T-helper 2 cell treated with Interferon-gamma antibody and Interleukin-4, amounts not matched to agents 5 μg/mL and 100 μg/mL, for 36 hours (primary cell): ENCODE measurements at regions not wholly inside any gene's neighbourhood (a gene's known extent, or its start where the extent isn't known, plus 50 kb on each side); places are given as distances from the start of the nearest gene placed in this dataset.

ENCODE experiments used
- DNase-seq: peaks from one replicate; pipeline ENCODE4 v3.0.0; 2021; ENCODE audit warnings: low spot score
- H3K27ac Mint-ChIP-seq: one replicate; pipeline ENCODE4 v1.8.0; 2021; ENCODE audit warnings: mild to moderate bottlenecking, mixed read lengths
- H3K27me3 Mint-ChIP-seq: one replicate; pipeline ENCODE4 v1.8.0; 2021; ENCODE audit warnings: low read depth, mixed read lengths
- H3K36me3 Mint-ChIP-seq: one replicate; pipeline ENCODE4 v1.8.0; 2021; ENCODE audit warnings: low read depth, mixed read lengths
- H3K4me1 Mint-ChIP-seq: one replicate; pipeline ENCODE4 v1.8.0; 2021; ENCODE audit warnings: low read depth, mixed read lengths
- H3K4me3 Mint-ChIP-seq: one replicate; pipeline ENCODE4 v1.8.0; 2022; ENCODE audit warnings: mild to moderate bottlenecking, moderate library complexity, mixed read lengths
- H3K9me3 Mint-ChIP-seq: one replicate; pipeline ENCODE4 v1.8.0; 2021; ENCODE audit warnings: mixed read lengths

DNA sequence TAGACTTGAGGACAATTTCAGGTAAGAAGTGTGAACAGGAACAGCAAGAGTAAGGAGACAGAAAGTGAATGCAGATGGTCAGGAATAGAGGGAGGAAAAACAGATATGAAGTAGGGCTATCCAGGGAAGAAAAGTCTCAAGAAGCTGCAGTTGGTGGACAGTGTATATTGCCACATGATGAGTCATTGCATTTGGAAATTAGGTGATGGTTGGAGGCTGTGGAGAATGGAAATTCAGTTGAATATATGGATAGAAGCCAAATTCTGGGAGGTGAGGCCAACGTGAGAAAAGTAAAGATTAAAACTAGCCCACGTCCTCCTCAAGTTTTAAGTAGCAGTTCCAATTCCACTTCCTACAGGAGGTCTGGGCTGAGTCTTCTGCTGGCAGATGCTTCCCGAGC lies 158.4 kb downstream of the UBE2E3 start:
- H3K9me3 Mint-ChIP-seq, result peaks cover 23% of the 10 kb centered on the region
- peak overlapping the region; percentile 82 for H3K27ac Mint-ChIP-seq
- no peaks in the 10 kb centered on the region for H3K27me3 Mint-ChIP-seq
- H3K4me3 Mint-ChIP-seq, result peak overlapping the region; percentile 60
- no peak for DNase-seq
- peaks cover 62% of the 10 kb centered on the region for H3K4me1 Mint-ChIP-seq
- H3K36me3 Mint-ChIP-seq, result peaks cover 34% of the 10 kb centered on the region

DNA sequence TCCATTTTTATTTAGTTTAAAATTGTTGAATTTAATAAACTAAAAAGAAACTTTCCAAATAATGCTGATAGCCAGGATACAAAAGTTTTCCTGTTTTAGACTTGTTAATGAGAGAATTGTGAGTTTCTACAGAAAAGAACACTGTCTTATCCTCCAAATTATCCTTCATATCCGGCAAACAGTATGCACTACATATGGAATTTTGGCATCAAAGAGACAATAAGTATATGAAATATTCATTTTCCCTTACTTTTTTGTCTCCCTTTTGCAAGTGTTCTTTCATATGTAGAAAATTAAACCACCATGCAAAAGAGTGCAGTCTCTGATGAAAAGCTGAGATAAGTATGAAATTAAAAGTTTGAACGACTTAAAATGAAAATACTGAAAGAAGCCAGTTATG lies 159.4 kb downstream of the UBE2E3 start:
- Mint-ChIP-seq H3K9me3 (peaks cover 19% of the 10 kb centered on the region), H3K4me3 (peak overlapping the region; percentile 81), H3K27me3 (no peaks in the 10 kb centered on the region), H3K36me3 (peaks cover 34% of the 10 kb centered on the region), H3K4me1 (peaks cover 71% of the 10 kb centered on the region), H3K27ac (peak overlapping the region; percentile 89)
- no peak for DNase-seq

GRCh38 chr2:181140414-181140813 lies 160.0 kb downstream of the UBE2E3 start:
- peaks cover 77% of the 10 kb centered on the region for H3K4me1 Mint-ChIP-seq
- no peak for DNase-seq
- H3K27me3 Mint-ChIP-seq, result no peaks in the 10 kb centered on the region
- H3K36me3 Mint-ChIP-seq, result peaks cover 36% of the 10 kb centered on the region
- peak overlapping the region; percentile 89 for H3K27ac Mint-ChIP-seq
- peaks cover 24% of the 10 kb centered on the region for H3K9me3 Mint-ChIP-seq
- H3K4me3 Mint-ChIP-seq, result peak overlapping the region; percentile 81

DNA sequence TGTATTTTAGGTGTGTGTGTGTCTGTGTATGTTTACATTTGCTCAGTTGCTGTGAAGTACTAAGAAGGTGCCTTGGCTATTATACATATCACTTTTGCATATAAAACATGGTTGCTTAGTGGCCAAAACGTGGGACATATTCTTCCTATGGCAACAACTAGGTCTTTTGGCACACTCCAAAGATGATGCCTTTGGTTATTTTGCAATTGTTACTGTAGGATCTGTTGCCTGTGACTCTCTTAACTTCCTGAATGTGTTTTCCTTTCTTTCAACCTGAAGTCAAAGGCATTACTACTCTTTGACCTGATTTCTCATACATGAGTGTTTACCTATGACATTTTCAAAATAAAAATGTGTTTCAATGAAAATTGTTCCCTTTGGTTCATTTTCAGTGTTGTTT lies 160.5 kb downstream of the UBE2E3 start:
- Mint-ChIP-seq H3K27ac (peak overlapping the region; percentile 89), H3K4me1 (peaks cover 75% of the 10 kb centered on the region), H3K36me3 (peaks cover 33% of the 10 kb centered on the region), H3K4me3 (peak overlapping the region; percentile 81), H3K9me3 (peaks cover 21% of the 10 kb centered on the region), H3K27me3 (no peaks in the 10 kb centered on the region)
- no peak for DNase-seq

- DNase-seq, result no peak
- H3K4me1 Mint-ChIP-seq, result peaks cover 77% of the 10 kb centered on the region
- peak overlapping the region; percentile 81 for H3K4me3 Mint-ChIP-seq
- no peaks in the 10 kb centered on the region for H3K27me3 Mint-ChIP-seq
- H3K36me3 Mint-ChIP-seq, result peaks cover 32% of the 10 kb centered on the region
- H3K27ac Mint-ChIP-seq, result peak overlapping the region; percentile 89
- peaks cover 19% of the 10 kb centered on the region for H3K9me3 Mint-ChIP-seq
These were observed 161.3 kb downstream of the UBE2E3 start for GRCh38 chr2:181141676-181142075.

GRCh38 chr2:181142514-181142913 lies 162.1 kb downstream of the UBE2E3 start:
- peak overlapping the region; percentile 85 for H3K4me3 Mint-ChIP-seq
- H3K9me3 Mint-ChIP-seq, result peaks cover 12% of the 10 kb centered on the region
- H3K27me3 Mint-ChIP-seq, result no peaks in the 10 kb centered on the region
- no peak for DNase-seq
- H3K4me1 Mint-ChIP-seq, result peaks cover 73% of the 10 kb centered on the region
- H3K36me3 Mint-ChIP-seq, result peaks cover 27% of the 10 kb centered on the region
- peak overlapping the region; percentile 93 for H3K27ac Mint-ChIP-seq

DNA sequence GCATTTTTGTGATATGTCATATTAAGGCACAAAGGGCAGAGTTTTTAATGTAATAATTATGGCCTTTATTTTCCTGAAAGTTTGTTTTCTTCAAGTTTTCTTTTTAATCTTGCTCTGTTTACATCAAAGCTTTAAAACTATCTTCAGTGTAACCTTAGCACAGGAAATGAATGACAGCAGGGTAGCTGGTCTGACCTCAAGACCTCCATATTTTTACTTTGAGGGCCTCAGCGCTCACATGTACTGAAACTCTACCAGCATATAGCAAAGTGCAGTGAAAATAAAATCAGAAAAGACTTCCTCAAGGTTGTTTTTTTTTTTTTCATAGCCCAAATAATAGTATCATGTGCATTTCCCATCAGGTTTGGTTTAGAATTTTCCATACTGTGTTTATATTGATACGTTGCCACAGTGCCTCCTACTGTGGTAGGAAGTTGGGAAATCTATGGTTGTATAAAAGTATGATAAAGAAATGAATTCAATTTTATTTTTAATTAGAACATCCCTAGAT lies 163.4 kb downstream of the UBE2E3 start:
- peak overlapping the region; percentile 84 for H3K27ac Mint-ChIP-seq
- no peaks in the 10 kb centered on the region for H3K27me3 Mint-ChIP-seq
- H3K9me3 Mint-ChIP-seq, result peaks cover 12% of the 10 kb centered on the region
- peaks cover 75% of the 10 kb centered on the region for H3K4me1 Mint-ChIP-seq
- peaks cover 27% of the 10 kb centered on the region for H3K36me3 Mint-ChIP-seq
- DNase-seq, result no peak
- H3K4me3 Mint-ChIP-seq, result peak overlapping the region; percentile 63

DNA sequence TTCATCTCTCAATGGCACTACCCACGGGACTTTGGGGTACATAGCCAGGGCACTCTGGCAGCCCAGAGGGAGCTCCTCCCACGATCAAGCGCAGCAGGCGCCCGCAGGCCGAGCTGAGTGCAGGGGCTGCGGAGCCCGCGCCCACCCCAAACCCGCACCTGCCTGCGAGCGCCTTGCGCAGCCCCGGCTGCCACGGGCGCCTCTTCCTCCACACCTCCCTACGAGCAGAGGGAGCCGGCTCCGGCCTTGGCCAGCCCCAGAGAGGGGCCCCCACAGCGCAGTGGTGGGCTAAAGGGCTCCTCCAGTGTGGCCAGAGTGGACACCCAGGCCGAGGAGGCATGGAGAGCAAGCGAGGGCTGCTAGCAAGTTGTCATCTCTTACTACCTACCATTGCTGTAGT lies 165.2 kb downstream of the UBE2E3 start:
- H3K36me3 Mint-ChIP-seq, result peaks cover 34% of the 10 kb centered on the region
- no peak overlapping the region for H3K4me3 Mint-ChIP-seq
- H3K4me1 Mint-ChIP-seq, result peaks cover 69% of the 10 kb centered on the region
- DNase-seq, result no peak
- no peaks in the 10 kb centered on the region for H3K27me3 Mint-ChIP-seq
- peaks cover 12% of the 10 kb centered on the region for H3K9me3 Mint-ChIP-seq
- no peak overlapping the region for H3K27ac Mint-ChIP-seq

DNA sequence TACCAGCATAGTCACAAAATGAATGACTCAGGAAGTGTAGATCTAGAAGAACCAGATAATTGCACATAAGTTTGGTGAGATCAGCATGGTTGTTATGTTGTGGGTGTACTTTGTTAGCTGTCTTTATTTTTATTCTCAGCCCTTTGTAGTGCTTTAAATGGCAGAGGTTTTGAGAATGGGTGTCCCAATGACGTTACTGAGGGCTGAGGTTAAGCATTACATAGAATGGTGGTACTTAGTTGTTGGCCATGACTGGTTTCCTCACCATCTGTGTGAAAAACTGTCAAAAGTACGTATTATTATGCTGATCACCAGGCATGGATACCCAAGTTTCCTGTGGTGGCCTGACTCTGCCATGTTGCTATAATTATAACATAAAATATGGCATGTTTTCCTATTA lies 165.8 kb downstream of the UBE2E3 start:
- no peaks in the 10 kb centered on the region for H3K27me3 Mint-ChIP-seq
- H3K4me1 Mint-ChIP-seq, result peaks cover 67% of the 10 kb centered on the region
- H3K27ac Mint-ChIP-seq, result peak overlapping the region; percentile 55
- no peak overlapping the region for H3K4me3 Mint-ChIP-seq
- DNase-seq, result no peak
- H3K9me3 Mint-ChIP-seq, result peaks cover 14% of the 10 kb centered on the region
- H3K36me3 Mint-ChIP-seq, result peaks cover 38% of the 10 kb centered on the region

DNA sequence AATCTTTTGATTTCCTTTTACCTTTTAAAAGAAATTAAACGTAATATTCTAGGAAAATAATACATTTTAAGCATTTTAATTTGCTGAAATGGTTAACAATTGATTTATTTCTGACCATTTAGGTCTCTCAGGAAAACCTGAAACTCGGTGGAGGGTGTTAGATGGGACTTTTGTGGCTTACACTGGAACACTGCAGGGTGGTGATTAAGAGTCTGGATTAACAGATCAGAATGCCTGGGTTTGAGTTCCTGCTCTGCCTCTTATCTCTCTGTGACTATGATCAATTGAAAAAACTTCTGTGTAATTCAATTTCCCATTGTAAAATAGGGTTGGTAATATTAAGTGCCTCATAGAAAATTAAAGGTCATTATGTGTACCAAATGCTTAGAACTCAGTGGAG lies 168.7 kb downstream of the UBE2E3 start:
- H3K36me3 Mint-ChIP-seq, result peaks cover 52% of the 10 kb centered on the region
- no peak overlapping the region for H3K27ac Mint-ChIP-seq
- no peak overlapping the region for H3K4me3 Mint-ChIP-seq
- H3K9me3 Mint-ChIP-seq, result peaks cover 16% of the 10 kb centered on the region
- H3K27me3 Mint-ChIP-seq, result no peaks in the 10 kb centered on the region
- H3K4me1 Mint-ChIP-seq, result peaks cover 61% of the 10 kb centered on the region
- no peak for DNase-seq

DNA sequence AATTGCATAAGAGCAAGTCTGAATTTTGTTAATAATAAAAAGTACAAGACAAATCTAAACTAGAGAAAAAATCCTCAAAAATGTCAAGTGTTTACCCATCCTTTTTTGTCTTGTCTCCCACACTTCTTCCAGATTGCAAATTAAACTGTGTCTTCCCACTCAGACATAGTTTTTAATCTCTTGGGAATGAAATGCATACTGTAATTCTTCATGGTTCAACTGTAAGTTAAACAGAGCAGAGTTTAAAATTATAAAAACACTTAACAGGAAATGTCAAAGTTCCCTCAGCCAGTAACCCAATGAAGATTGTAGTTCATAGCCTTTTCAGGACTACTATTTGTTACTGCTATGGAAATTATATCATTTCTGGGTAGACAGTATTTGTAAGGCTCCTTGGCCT lies 171.8 kb downstream of the UBE2E3 start:
- Mint-ChIP-seq H3K27ac (no peak overlapping the region), H3K36me3 (peaks cover 46% of the 10 kb centered on the region), H3K27me3 (no peaks in the 10 kb centered on the region), H3K4me1 (peaks cover 42% of the 10 kb centered on the region), H3K9me3 (peaks cover 16% of the 10 kb centered on the region), H3K4me3 (no peak overlapping the region)
- DNase-seq, result no peak

DNA sequence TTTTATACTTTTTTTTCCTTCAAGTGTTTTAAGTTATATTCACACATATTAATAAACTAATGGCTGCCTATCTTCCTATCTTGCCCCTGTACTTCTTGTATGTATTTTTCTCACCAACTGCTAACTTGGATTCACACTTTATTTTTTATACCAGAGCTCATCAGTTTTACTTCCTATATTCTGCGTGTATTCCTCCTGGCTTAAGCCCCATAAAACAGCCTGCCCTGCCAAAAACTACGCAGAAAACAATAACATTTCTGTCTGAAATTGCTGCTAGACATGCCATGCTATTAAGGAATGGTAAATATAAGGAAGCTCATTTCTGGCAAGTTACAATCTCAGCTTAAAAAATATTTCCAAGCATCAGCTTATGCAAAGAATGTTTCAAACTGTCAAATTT lies 172.3 kb downstream of the UBE2E3 start:
- peaks cover 16% of the 10 kb centered on the region for H3K9me3 Mint-ChIP-seq
- DNase-seq, result no peak
- H3K36me3 Mint-ChIP-seq, result peaks cover 45% of the 10 kb centered on the region
- H3K27me3 Mint-ChIP-seq, result no peaks in the 10 kb centered on the region
- no peak overlapping the region for H3K27ac Mint-ChIP-seq
- peaks cover 38% of the 10 kb centered on the region for H3K4me1 Mint-ChIP-seq
- no peak overlapping the region for H3K4me3 Mint-ChIP-seq

DNA sequence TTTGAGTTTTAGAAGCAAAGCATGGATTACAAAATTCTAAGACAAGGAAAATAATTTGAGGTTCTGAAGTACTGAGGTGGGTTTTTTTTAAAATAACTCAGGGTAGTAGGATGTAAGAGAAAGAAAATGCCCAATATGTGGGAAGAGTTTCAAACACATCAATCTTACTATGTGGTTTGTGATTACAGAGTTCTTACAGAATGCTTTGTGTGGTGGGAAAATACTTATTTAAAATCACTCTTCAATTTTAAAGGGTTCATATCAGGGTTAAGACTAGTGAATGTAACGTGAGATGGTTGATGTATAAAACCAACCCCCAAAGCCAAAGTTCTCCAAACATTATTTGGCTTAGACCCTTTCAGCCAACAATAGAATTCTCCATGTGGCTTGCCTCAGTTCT lies 173.5 kb downstream of the UBE2E3 start:
- no peaks in the 10 kb centered on the region for H3K27me3 Mint-ChIP-seq
- DNase-seq, result no peak
- no peak overlapping the region for H3K27ac Mint-ChIP-seq
- peaks cover 54% of the 10 kb centered on the region for H3K36me3 Mint-ChIP-seq
- peaks cover 34% of the 10 kb centered on the region for H3K4me1 Mint-ChIP-seq
- no peak overlapping the region for H3K4me3 Mint-ChIP-seq
- peaks cover 16% of the 10 kb centered on the region for H3K9me3 Mint-ChIP-seq

DNA sequence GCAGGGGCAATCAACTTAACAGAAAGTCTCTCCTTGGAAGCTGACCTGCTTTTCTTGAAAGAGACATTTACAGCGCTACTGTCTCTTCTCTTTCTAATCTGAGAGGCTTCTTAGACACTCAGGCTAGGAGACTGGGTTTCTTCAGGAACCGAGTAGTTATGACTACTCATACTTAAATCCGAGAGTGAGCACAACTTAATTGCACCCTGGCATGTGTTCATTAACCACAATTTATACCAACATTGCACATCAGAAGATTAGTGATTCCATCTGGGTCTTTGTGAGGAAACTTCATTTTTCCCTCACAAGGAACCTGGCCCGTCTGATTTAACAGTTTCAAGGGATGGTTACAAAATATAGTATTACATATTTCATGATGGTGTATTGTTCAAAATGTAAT lies 176.9 kb downstream of the UBE2E3 start:
- peaks cover 21% of the 10 kb centered on the region for H3K4me1 Mint-ChIP-seq
- no peak overlapping the region for H3K4me3 Mint-ChIP-seq
- H3K9me3 Mint-ChIP-seq, result peaks cover 13% of the 10 kb centered on the region
- no peaks in the 10 kb centered on the region for H3K27me3 Mint-ChIP-seq
- no peak overlapping the region for H3K27ac Mint-ChIP-seq
- H3K36me3 Mint-ChIP-seq, result peaks cover 47% of the 10 kb centered on the region
- DNase-seq, result no peak

DNA sequence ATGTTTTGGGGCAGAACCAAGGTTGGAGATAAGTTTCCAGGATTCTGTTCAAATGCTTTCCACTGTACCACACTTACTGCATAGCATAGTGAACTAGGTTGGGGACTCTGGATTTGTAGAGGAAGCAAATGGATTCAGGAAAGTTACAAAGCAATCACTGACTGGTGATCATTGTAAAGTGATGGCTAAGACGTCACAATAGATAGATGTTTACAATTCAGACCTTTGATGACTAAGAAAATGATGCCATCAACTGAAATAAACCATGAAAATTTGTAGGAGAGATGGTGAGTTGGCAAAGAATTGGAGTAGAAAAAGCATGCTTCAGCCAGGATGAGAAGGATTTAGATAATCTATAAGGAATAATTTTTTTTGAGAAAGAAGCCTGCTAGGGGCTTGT lies 178.0 kb downstream of the UBE2E3 start:
- no peaks in the 10 kb centered on the region for H3K27me3 Mint-ChIP-seq
- H3K27ac Mint-ChIP-seq, result no peak overlapping the region
- H3K4me1 Mint-ChIP-seq, result peaks cover 23% of the 10 kb centered on the region
- no peak overlapping the region for H3K4me3 Mint-ChIP-seq
- peaks cover 13% of the 10 kb centered on the region for H3K9me3 Mint-ChIP-seq
- no peak for DNase-seq
- peaks cover 42% of the 10 kb centered on the region for H3K36me3 Mint-ChIP-seq
